ENCODE measurements at regions not wholly inside any gene's neighbourhood (a gene's known extent, or its start where the extent isn't known, plus 50 kb on each side); places are given as distances from the start of the nearest gene placed in this dataset.

GRCh38 chr5:93299681-93300308 is 281.2 kb downstream of the NR2F1-AS1 start:
- no peak for TF ChIP-seq CTCF (IDR thresholded peaks at IDR 0.05; ENCODE audit: low read length)
- no peak for TF ChIP-seq EZH2 (IDR thresholded peaks at IDR 0.05; ENCODE audit: borderline replicate concordance, low read length)

Measured in OCI-LY1 (cell line).